ENCODE measurements at regions not wholly inside any gene's neighbourhood (a gene's known extent, or its start where the extent isn't known, plus 50 kb on each side); places are given as distances from the start of the nearest gene placed in this dataset.
"Not testable (repeated sequence)": the region's sequence is repeated elsewhere in the genome, so short reads cannot be mapped to it uniquely, and the experiment has no call there.

DNA sequence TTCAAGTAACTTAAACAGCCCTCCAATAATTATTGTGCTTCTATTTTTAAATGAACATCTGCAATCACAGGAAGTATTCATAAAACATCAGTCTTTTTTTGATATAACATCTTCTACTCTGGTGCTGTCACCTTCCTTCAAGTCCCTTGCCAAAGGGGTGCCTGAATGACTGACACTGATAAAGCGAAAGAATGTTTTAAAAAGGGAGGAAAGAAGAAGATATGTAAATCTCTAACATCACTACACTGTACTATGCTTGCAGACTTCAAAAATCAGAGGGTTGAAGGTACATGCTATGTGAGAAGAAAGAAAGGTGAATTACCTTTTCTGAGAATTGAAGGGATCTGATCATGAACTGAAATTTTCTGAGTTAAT lies 253.7 kb downstream of the ZPLD1 start:
- DNase-seq = no peak

- DNase-seq = no peak
These were observed 256.7 kb downstream of the ZPLD1 start for GRCh38 chr3:102691507-102691906.

GRCh38 chr3:102699104-102699818 lies 264.4 kb downstream of the ZPLD1 start:
- no peak for DNase-seq

- DNase-seq = no peak
These were observed 265.0 kb downstream of the ZPLD1 start for GRCh38 chr3:102699819-102700140.

- DNase-seq = no peak
These were observed 278.1 kb downstream of the ZPLD1 start for GRCh38 chr3:102712896-102713295.

DNA sequence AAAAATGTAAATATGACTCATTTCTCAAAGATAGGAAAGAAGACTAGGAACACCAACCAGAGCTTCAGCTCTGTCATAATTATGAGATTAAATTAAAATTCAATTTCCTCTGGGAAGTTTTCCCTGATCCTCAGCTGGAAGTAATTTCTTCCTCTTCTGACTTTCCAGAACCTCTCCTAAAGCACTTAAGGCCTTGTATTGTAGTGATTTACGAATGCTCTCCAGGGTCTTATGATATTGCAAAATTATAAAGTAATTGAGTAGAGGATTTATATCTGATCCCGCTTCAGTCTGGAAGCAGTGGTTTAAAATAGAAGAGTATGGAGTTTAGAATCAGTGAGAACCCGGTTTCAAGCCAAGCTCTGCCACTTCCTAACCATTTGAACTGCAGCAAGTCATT lies 279.8 kb downstream of the ZPLD1 start:
- no peak for DNase-seq

- DNase-seq = no peak
These were observed 280.3 kb downstream of the ZPLD1 start for GRCh38 chr3:102715030-102715697.

DNA sequence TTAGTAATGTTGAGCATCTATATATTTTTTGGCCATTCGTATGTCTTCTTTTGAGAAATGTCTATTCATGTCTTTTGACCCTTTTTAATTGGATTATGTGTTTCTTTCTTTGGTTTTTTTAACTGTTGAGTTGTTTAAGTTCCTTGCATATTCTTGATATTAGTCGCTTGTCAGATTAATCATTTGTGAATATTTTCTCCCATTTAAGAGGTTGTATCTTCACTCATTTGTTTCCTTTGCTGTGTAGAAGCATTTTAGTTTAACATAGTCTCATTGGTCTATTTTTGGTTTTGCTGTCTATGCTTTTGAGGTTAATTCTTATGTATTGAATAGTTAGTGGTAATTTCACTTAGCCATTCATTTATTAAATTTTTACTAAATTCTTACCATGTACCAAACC lies 283.8 kb downstream of the ZPLD1 start:
- DNase-seq = no peak

DNA sequence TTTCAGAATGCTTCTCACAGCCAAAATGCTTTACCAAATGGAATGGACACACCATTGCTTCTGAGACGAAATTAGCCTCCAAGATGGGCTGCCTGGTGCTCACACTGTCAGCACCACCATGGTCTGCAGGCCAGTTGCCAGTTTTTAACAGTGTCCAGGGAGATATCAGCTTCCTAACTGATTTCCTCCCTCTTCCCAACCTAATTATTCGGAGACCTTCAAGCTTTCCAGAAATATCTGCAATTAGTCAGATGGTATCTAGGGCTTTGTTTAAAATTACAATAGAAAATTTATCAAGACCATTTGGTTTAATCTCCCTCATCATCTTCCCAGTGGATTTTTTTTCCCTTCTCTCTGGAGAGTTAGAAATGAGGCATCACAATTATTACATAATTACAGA lies 287.5 kb downstream of the ZPLD1 start:
- DNase-seq = no peak

- DNase-seq = no peak
These were observed 292.5 kb downstream of the ZPLD1 start for GRCh38 chr3:102727340-102727739.

- DNase-seq = not testable (repeated sequence)
These were observed 297.8 kb downstream of the ZPLD1 start for GRCh38 chr3:102732581-102732980.

- no peak for DNase-seq
These were observed 299.2 kb downstream of the ZPLD1 start for GRCh38 chr3:102733791-102734563.

DNA sequence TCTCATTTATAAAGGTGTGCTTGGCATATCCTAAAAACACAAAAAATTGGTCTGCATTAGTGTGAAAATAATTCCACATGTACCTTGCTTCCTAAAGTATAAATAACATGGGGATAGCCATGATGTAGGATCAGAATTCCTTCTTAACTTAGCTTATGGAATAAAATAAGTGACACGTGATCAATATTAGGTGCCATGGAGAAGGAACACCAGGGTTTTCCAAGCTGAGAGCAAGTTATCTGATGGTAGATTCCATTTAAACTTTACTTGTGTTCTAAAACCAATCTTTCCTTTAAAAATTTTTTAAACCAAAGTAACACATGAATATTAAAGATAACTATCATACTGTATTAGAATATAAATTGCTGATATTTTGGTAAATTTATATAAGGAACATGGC lies 300.5 kb downstream of the ZPLD1 start:
- DNase-seq = no peak

GRCh38 chr3:102736288-102736974 lies 301.6 kb downstream of the ZPLD1 start:
- DNase-seq = no peak

GRCh38 chr3:102736975-102737304 lies 302.1 kb downstream of the ZPLD1 start:
- no peak for DNase-seq

DNA sequence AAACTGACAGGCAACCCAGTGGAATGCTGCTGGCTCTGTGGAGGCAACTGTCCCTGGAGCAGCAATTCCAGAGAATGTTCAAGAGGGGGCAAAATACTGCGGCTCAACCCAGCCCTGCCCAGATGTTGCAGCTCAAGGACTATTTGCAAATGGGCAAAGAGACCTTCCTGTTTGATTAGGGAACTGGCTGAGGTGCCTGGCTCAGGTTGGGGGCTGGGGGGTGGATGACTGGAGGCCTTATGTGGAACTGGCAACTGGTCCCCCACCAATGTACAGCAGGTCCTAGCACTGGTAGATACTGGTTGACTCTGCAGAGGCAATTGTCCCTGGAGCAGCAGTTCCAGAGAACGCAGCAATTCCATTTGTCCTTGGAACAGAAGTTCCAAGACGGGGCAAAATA lies 302.5 kb downstream of the ZPLD1 start:
- DNase-seq = no peak

DNA sequence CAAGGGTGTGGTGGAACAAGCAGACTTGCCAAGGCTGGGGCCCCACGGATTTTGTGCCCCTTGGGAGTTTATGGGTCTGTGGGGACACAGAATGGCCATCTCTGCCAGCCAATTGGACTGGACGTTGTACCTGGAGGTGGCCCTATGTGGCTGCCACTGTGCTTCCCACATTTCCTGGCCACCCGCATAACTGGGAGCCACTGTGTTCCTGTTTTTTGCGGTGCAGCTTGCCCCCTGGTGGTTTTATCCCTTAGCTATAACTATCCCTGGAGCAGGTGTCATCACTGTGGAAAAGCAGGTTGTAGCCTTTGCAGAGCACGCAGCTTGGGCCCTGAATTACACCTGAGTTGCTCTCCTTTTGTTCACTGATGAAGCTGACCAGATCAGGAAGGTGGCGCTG lies 306.3 kb downstream of the ZPLD1 start:
- no peak for DNase-seq

GRCh38 chr3:102741694-102742093 lies 306.9 kb downstream of the ZPLD1 start:
- no peak for DNase-seq

DNA sequence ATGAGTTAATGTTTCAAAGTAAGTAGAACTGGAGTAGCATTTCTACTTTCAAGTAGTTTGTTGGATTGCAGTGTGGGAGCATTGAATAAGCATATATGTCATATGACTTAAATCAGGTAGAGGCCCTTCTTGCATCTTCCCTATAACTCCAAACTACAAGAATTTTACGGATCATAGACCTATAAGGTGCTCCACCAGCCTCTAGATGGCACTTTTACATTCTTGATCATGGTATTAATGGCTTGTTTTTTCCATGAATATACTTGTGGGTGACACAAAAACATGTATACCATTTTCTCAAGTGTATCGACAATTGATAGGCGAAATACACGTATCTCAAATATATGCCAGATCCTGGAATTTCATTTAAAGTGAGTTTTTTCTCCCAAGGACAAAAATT lies 311.1 kb downstream of the ZPLD1 start:
- no peak for DNase-seq

DNA sequence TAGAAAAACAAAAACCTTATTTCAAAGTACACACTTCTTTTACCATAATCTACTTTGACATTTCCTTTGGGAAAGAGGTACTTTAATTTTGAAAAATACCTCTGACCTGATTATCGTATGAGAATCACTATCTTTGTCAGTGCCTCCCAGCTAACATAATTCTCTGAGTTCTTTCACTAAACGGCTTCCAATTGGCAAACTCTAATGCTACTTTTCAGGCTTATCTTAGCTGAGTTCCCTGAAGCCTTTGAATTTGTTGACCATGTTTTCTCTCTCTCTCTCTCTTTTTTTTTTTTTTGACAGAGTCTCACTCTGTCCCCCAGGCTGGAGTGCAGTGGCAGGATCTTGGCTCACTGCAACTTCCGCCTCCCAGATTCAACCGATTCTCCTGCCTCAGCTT lies 312.8 kb downstream of the ZPLD1 start:
- DNase-seq = no peak

GRCh38 chr3:102748646-102749045 lies 313.8 kb downstream of the ZPLD1 start:
- no peak for DNase-seq

DNA sequence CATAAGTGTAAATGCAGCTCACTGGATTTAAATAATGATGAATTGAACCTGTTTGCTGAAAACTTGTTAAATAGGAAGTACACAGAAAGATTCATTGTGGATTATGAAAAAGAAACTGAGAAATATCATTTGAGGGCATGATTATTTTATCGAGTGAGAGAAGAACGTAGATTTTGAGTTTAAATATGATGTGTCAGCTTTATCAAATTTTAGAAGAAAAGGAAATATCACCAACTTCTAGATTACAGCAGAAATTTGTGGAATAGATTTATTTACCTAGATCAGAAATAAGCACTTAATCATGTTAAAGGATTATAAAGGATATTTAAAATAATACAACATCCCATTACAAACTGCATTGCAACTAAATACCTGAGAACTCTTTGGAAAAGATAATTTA lies 315.5 kb downstream of the ZPLD1 start:
- no peak for DNase-seq

DNA sequence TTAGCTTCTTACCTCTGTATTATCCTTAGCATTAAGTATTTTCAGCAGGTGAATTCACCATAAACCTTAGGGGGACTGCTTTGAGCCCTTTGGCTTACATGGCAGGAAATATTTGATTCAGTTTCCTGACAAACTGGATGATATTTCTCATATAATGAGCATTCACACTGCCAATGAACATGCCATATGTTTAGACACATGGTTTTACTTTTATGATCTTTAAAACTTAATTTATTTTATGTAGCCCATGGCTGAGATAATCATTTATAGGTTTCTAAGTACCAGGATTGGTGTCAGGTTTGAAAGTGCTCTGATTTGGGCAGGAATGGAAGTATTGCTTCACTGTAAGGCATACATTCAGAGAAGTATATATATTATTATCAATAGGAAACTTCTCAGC lies 319.1 kb downstream of the ZPLD1 start:
- no peak for DNase-seq

- no peak for DNase-seq
These were observed 321.9 kb downstream of the ZPLD1 start for GRCh38 chr3:102756706-102757105.
